GM11168 (cell line): ENCODE measurements at regions not wholly inside any gene's neighbourhood (a gene's known extent, or its start where the extent isn't known, plus 50 kb on each side); places are given as distances from the start of the nearest gene placed in this dataset.
"Not testable (repeated sequence)": the region's sequence is repeated elsewhere in the genome, so short reads cannot be mapped to it uniquely, and the experiment has no call there.

Experiments used
- in situ Hi-C: fragments of 300-500 bp; cut with MboI; formaldehyde crosslinking; loops from one replicate; pipeline ENCODE4 v1.12.0; 2022; ENCODE audit warnings: low sequenced_read_pairs; ENCODE audit not compliant: unreplicated experiment

GRCh38 chr7:94169682-94170081, 165.5 kb upstream of the BET1 start:
- in situ Hi-C loops: no loop called here

GRCh38 chr7:94170836-94171235, 166.7 kb upstream of the BET1 start:
- in situ Hi-C loops: no loop called here

- in situ Hi-C loops: no loop called here
These were observed 169.3 kb upstream of the BET1 start for GRCh38 chr7:94173436-94173835.

GRCh38 chr7:94174375-94174774, 170.2 kb upstream of the BET1 start:
- in situ Hi-C loops: no loop called here

- in situ Hi-C loops: no loop called here
These were observed 170.8 kb upstream of the BET1 start for GRCh38 chr7:94174956-94175355.

GRCh38 chr7:94176694-94177200, 172.6 kb upstream of the BET1 start:
- in situ Hi-C loops: no loop called here

GRCh38 chr7:94177441-94177840, 173.3 kb upstream of the BET1 start:
- in situ Hi-C loops: no loop called here

- in situ Hi-C loops: no loop called here
These were observed 174.1 kb upstream of the BET1 start for GRCh38 chr7:94178230-94178629.

GRCh38 chr7:94179466-94179865, 175.3 kb upstream of the BET1 start:
- in situ Hi-C loops: no loop called here

- in situ Hi-C loops: no loop called here
These were observed 177.9 kb upstream of the BET1 start for GRCh38 chr7:94182066-94182465.

GRCh38 chr7:94182721-94183120, 178.6 kb upstream of the BET1 start:
- in situ Hi-C loops: no loop called here

GRCh38 chr7:94183289-94183749, 179.2 kb upstream of the BET1 start:
- in situ Hi-C loops: no loop called here

- in situ Hi-C loops: no loop called here
These were observed 179.7 kb upstream of the BET1 start for GRCh38 chr7:94183891-94184290.

GRCh38 chr7:94188350-94188749, 184.2 kb upstream of the BET1 start:
- in situ Hi-C loops: no loop called here

- in situ Hi-C loops: no loop called here
These were observed 186.5 kb upstream of the BET1 start for GRCh38 chr7:94190599-94191061.

- in situ Hi-C loops: not testable (repeated sequence)
These were observed 190.3 kb upstream of the BET1 start for GRCh38 chr7:94194426-94194825.

GRCh38 chr7:94195201-94195600, 191.0 kb upstream of the BET1 start:
- in situ Hi-C loops: no loop called here

- in situ Hi-C loops: no loop called here
These were observed 191.7 kb upstream of the BET1 start for GRCh38 chr7:94195813-94196212.

- in situ Hi-C loops: no loop called here
These were observed 189.2 kb upstream of the COL1A2 start for GRCh38 chr7:94205529-94205928.

GRCh38 chr7:94206295-94206694, 188.4 kb upstream of the COL1A2 start:
- in situ Hi-C loops: no loop called here

- in situ Hi-C loops: no loop called here
These were observed 182.5 kb upstream of the COL1A2 start for GRCh38 chr7:94212160-94212559.

GRCh38 chr7:94216944-94217461, 177.7 kb upstream of the COL1A2 start:
- in situ Hi-C loops: no loop called here
